Astrocyte (in vitro differentiated cells and primary cell): ENCODE measurements at regions not wholly inside any gene's neighbourhood (a gene's known extent, or its start where the extent isn't known, plus 50 kb on each side); places are given as distances from the start of the nearest gene placed in this dataset.

ENCODE experiments used
- DNase-seq: peaks from one replicate; pipeline ENCODE4 v3.0.0-alpha.2; 2010; ENCODE audit warnings: low read depth
- FAIRE-seq: peaks from 2 replicates; lab custom pipeline; 2011; peaks lifted over from hg19 to GRCh38; lab: Jason Lieb, UNC
- H2AFZ ChIP-seq: 2 replicates; pipeline ENCODE4 v1.6.0; 2012; ENCODE audit warnings: low read depth, low read length, inconsistent platforms
- H3K27ac ChIP-seq: 2 replicates; pipeline ENCODE4 v1.5.1; 2011; ENCODE audit warnings: low read depth, low read length, inconsistent platforms
- H3K27me3 ChIP-seq: 2 replicates; pipeline ENCODE4 v1.6.0; 2011; ENCODE audit warnings: low read length, inconsistent platforms; ENCODE audit not compliant: insufficient read depth
- H3K36me3 ChIP-seq: 2 replicates; pipeline ENCODE4 v1.5.1; 2011; ENCODE audit warnings: low read length, inconsistent platforms; ENCODE audit not compliant: insufficient read depth
- H3K4me1 ChIP-seq: 2 replicates; pipeline ENCODE4 v1.5.1; 2011; ENCODE audit warnings: low read length, inconsistent platforms; ENCODE audit not compliant: insufficient read depth
- H3K4me2 ChIP-seq: 2 replicates; pipeline ENCODE4 v1.6.0; 2012; ENCODE audit warnings: low read length, inconsistent platforms
- H3K4me3 ChIP-seq: 2 replicates; pipeline ENCODE4 v1.5.1; 2011; ENCODE audit warnings: low read depth, mild to moderate bottlenecking, low read length, inconsistent platforms; ENCODE audit not compliant: insufficient read depth
- H3K79me2 ChIP-seq: 2 replicates; pipeline ENCODE4 v1.6.0; 2012; ENCODE audit warnings: mild to moderate bottlenecking, low read length, inconsistent platforms; ENCODE audit not compliant: insufficient read depth
- H3K9ac ChIP-seq: 2 replicates; pipeline ENCODE4 v1.6.0; 2012; ENCODE audit warnings: mild to moderate bottlenecking, low read length, inconsistent platforms
- H3K9me3 ChIP-seq: 2 replicates; pipeline ENCODE4 v1.5.1; 2012; ENCODE audit warnings: low read depth, mild to moderate bottlenecking, low read length, inconsistent platforms; ENCODE audit not compliant: insufficient read depth
- H4K20me1 ChIP-seq: 2 replicates; pipeline ENCODE4 v1.6.0; 2012; ENCODE audit warnings: low read length, inconsistent platforms; ENCODE audit not compliant: insufficient read depth
- H3K27ac Mint-ChIP-seq: one replicate; pipeline ENCODE4 v1.8.0; 2021; ENCODE audit warnings: mild to moderate bottlenecking, mixed read lengths; ENCODE audit not compliant: unreplicated experiment
- H3K27me3 Mint-ChIP-seq: one replicate; pipeline ENCODE4 v1.8.0; 2021; ENCODE audit warnings: low read depth, mixed read lengths; ENCODE audit not compliant: unreplicated experiment
- H3K36me3 Mint-ChIP-seq: one replicate; pipeline ENCODE4 v1.8.0; 2021; ENCODE audit warnings: low read depth, mixed read lengths; ENCODE audit not compliant: unreplicated experiment
- H3K4me1 Mint-ChIP-seq: one replicate; pipeline ENCODE4 v1.8.0; 2021; ENCODE audit warnings: low read depth, mixed read lengths; ENCODE audit not compliant: unreplicated experiment
- H3K4me3 Mint-ChIP-seq: one replicate; pipeline ENCODE4 v1.8.0; 2021; ENCODE audit warnings: mild to moderate bottlenecking, moderate library complexity, mixed read lengths; ENCODE audit not compliant: unreplicated experiment
- H3K9me3 Mint-ChIP-seq: one replicate; pipeline ENCODE4 v1.8.0; 2021; ENCODE audit warnings: mild to moderate bottlenecking, mixed read lengths; ENCODE audit not compliant: unreplicated experiment
- CTCF ChIP-seq: IDR thresholded peaks from 2 replicates; pipeline ENCODE4 v1.5.1; 2011; ENCODE audit warnings: low read depth, mild to moderate bottlenecking, inconsistent platforms, low read length, moderate library complexity; ENCODE audit not compliant: insufficient read depth
- EZH2 ChIP-seq: IDR thresholded peaks from 2 replicates; pipeline ENCODE4 v1.6.1; 2012; ENCODE audit warnings: mild to moderate bottlenecking, low read length, inconsistent platforms; ENCODE audit not compliant: insufficient read depth

GRCh38 chr9:80369641-80370040 is 797.9 kb downstream of the TLE4 start:
- Mint-ChIP-seq H3K9me3 (no peaks in the 10 kb centered on the region), H3K4me1 (no peaks in the 10 kb centered on the region), H3K36me3 (no peaks in the 10 kb centered on the region), H3K4me3 (no peak overlapping the region), H3K27ac (no peak overlapping the region), H3K27me3 (peaks cover 2% of the 10 kb centered on the region)
- H3K27me3 ChIP-seq = no peaks in the 10 kb centered on the region
- H3K4me2 ChIP-seq = no peak overlapping the region
- H3K9ac ChIP-seq = no peak overlapping the region
- H3K4me1 ChIP-seq = no peaks in the 10 kb centered on the region
- TF ChIP-seq CTCF (no peak), EZH2 (no peak)
- H3K79me2 ChIP-seq = no peaks in the 10 kb centered on the region
- no peak for DNase-seq
- H4K20me1 ChIP-seq = no peaks in the 10 kb centered on the region
- no peak overlapping the region for H3K4me3 ChIP-seq
- H3K9me3 ChIP-seq = no peaks in the 10 kb centered on the region
- no peaks in the 10 kb centered on the region for H3K36me3 ChIP-seq
- no peak for FAIRE-seq
- no peak overlapping the region for H2AFZ ChIP-seq
- no peak overlapping the region for H3K27ac ChIP-seq

- no peaks in the 10 kb centered on the region for H3K36me3 Mint-ChIP-seq
- H3K27ac Mint-ChIP-seq = no peak overlapping the region
- TF ChIP-seq EZH2 (no peak), CTCF (no peak)
- no peaks in the 10 kb centered on the region for H3K4me1 Mint-ChIP-seq
- Histone ChIP-seq H3K9me3 (no peaks in the 10 kb centered on the region), H3K27ac (no peak overlapping the region), H3K79me2 (no peaks in the 10 kb centered on the region), H3K4me3 (no peak overlapping the region), H4K20me1 (no peaks in the 10 kb centered on the region), H3K9ac (no peak overlapping the region), H3K4me2 (no peak overlapping the region), H3K36me3 (no peaks in the 10 kb centered on the region), H2AFZ (no peak overlapping the region), H3K27me3 (no peaks in the 10 kb centered on the region), H3K4me1 (no peaks in the 10 kb centered on the region)
- no peaks in the 10 kb centered on the region for H3K9me3 Mint-ChIP-seq
- no peak for FAIRE-seq
- no peak for DNase-seq
- H3K27me3 Mint-ChIP-seq = no peaks in the 10 kb centered on the region
- H3K4me3 Mint-ChIP-seq = no peak overlapping the region
These were observed 794.9 kb downstream of the TLE4 start for GRCh38 chr9:80366626-80367025.

- H3K27ac ChIP-seq = no peak overlapping the region
- no peak overlapping the region for H3K9ac ChIP-seq
- FAIRE-seq (no peak), DNase-seq (no peak)
- no peaks in the 10 kb centered on the region for H3K79me2 ChIP-seq
- H2AFZ ChIP-seq = no peak overlapping the region
- no peaks in the 10 kb centered on the region for H3K4me1 ChIP-seq
- no peak overlapping the region for H3K4me3 ChIP-seq
- H3K9me3 ChIP-seq = no peaks in the 10 kb centered on the region
- Mint-ChIP-seq H3K27me3 (peaks cover 4% of the 10 kb centered on the region), H3K4me3 (no peak overlapping the region), H3K9me3 (peaks cover 10% of the 10 kb centered on the region), H3K36me3 (no peaks in the 10 kb centered on the region), H3K27ac (no peak overlapping the region), H3K4me1 (no peaks in the 10 kb centered on the region)
- no peaks in the 10 kb centered on the region for H4K20me1 ChIP-seq
- H3K27me3 ChIP-seq = no peaks in the 10 kb centered on the region
- no peak overlapping the region for H3K4me2 ChIP-seq
- no peak for TF ChIP-seq CTCF
- no peak for TF ChIP-seq EZH2
- no peaks in the 10 kb centered on the region for H3K36me3 ChIP-seq
These were observed 788.4 kb downstream of the TLE4 start for GRCh38 chr9:80359941-80360881.
